B cell (primary cell): ENCODE measurements at regions not wholly inside any gene's neighbourhood (a gene's known extent, or its start where the extent isn't known, plus 50 kb on each side); places are given as distances from the start of the nearest gene placed in this dataset.

ENCODE experiments used
- CTCF ChIP-seq: fragments of 200-600 bp; IDR thresholded peaks from one replicate; pipeline ENCODE4 v1.8.0; 2022; ENCODE audit warnings: antibody characterized with exemption, mild to moderate bottlenecking
- EZH2 ChIP-seq: IDR thresholded peaks from 2 replicates; pipeline ENCODE4 v1.6.1; 2012; ENCODE audit warnings: borderline replicate concordance, low read depth, mild to moderate bottlenecking, moderate library complexity, low read length; ENCODE audit not compliant: insufficient read depth, poor library complexity, severe bottlenecking

GRCh38 chr16:5214466-5214865, 116.9 kb upstream of the EEF2KMT start:
- TF ChIP-seq CTCF (no peak), EZH2 (no peak)
